NCI-H526 (cell line): ENCODE measurements at regions not wholly inside any gene's neighbourhood (a gene's known extent, or its start where the extent isn't known, plus 50 kb on each side); places are given as distances from the start of the nearest gene placed in this dataset.
"Not testable (repeated sequence)": the region's sequence is repeated elsewhere in the genome, so short reads cannot be mapped to it uniquely, and the experiment has no call there.

Source experiments
- DNase-seq, 2 experiments: peaks; one replicate each; lab custom pipeline; 2025; lab: John Stamatoyannopoulos, UW

- no peak for DNase-seq
Measured at GRCh38 chr4:28482580-28483270, 1622.1 kb downstream of the STIM2 start.

DNA sequence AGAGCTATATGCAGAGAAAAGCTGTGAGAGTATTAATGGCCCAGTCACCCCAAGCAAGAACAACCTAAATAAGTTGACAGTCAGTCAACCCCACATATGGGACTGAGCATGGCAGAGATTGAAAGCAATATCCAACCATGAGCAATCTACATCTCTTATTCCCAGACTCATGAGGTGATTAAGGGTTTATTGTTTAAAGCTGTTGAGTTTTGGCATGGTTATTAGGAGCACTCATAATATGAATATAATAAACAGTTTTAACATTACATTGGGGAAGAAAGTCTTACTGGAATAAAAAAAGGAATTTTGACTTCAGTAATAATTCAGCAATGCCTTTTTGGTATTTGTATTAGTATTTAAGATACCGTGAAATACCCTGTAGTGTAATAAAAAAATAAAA lies 1627.4 kb downstream of the STIM2 start:
- no peak for DNase-seq

- DNase-seq: no peak
Measured at GRCh38 chr4:28490669-28491068, 1630.0 kb downstream of the STIM2 start.

- DNase-seq: no peak
Measured at GRCh38 chr4:28505064-28505463, 1644.4 kb downstream of the STIM2 start.

DNA sequence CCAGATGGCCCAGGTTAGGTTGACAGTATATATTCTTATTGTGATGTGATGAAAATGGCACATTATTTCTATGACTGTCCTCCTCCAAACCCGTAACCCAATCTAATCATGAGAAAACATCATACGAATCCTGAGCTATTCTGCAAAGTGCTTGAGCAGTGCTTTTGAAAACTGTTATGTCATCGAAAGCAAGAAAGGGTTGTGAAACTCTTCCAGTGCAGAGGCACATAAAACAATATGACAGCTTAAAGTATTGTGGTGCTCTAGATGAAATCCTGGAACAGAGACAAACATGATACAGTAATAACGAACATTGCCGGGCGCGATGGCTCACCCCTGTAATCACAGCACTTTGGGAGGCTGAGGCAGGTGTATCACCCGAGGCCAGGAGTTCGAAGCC lies 1648.0 kb downstream of the STIM2 start:
- no peak for DNase-seq

DNA sequence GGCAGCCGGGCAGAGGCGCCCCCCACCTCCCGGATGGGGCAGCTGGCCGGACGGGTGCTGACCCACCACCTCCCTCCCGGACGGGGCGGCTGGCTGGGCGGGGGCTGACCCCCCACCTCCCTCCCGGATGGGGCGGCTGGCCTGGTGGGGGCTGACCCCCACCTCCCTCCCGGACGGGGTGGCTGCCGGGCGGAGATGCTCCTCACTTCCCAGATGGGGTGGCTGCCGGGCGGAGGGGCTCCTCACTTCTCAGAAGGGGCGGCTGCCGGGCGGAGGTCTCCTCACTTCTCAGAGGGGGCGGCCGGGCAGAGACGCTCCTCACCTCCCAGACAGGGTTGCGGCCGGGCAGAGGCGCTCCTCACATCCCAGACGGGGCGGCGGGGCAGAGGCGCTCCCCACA lies 1654.1 kb downstream of the STIM2 start:
- DNase-seq: not testable (repeated sequence)

- DNase-seq: no peak
Measured at GRCh38 chr4:28518561-28519165, 1658.0 kb downstream of the STIM2 start.

GRCh38 chr4:28523681-28524190 lies 1663.1 kb downstream of the STIM2 start:
- no peak for DNase-seq

DNA sequence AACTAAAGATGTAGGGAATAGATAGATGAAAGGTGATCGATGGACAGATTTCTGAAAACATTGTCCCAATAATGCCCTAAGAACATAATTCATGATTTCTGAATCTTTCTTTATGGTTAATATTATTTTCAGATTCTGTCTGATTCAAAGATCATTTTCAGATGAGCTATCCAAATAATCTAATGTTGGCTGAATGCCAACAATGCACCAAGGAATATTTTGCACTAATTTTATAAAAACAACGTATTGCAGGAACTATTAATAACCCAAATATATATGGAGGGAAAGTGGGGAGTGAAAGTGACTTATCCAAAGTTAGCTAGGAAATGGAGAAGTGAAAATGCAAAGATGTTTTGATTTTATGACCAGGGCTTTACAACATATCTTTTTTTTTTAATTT lies 1675.5 kb downstream of the STIM2 start:
- DNase-seq: no peak

GRCh38 chr4:28545986-28546385 lies 1685.3 kb downstream of the STIM2 start:
- no peak for DNase-seq

DNA sequence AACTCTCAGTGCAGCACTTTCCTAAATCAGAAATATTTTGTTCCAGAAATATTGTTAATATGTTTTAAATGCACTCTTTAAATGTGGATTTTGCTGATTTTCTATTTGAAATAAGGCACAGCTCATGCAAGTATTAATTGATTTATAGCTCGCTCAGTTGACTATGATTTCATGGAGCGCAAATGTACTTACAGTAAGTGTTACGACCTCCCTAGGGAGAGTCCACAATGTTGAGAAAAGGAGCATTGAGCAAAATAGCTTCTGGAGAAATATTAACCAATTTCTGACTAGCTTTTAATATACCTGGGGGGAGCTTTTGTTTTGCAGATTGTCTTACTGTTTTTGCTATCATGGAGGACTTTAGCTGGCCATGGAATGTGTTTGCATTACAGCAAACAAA lies 1687.5 kb downstream of the STIM2 start:
- DNase-seq: no peak

DNA sequence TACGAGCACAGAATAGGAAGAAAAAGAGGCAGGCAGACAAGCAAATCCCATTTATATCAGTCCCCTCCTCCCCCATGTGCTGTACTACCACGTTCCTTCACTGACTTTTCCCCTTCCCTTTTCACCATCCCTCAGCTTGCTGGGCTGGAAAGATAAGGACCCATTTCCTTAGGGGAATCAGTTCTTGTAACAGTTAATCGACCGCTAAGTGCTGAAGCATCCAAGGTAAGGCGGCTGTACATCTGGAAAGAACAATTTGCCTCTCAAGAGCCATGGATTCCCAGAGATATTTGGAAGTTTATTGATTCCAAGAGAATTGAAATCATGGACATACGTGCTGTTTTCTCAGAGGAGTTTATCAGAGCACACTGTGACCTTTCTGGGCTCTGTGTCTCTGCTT lies 1688.0 kb downstream of the STIM2 start:
- no peak for DNase-seq

DNA sequence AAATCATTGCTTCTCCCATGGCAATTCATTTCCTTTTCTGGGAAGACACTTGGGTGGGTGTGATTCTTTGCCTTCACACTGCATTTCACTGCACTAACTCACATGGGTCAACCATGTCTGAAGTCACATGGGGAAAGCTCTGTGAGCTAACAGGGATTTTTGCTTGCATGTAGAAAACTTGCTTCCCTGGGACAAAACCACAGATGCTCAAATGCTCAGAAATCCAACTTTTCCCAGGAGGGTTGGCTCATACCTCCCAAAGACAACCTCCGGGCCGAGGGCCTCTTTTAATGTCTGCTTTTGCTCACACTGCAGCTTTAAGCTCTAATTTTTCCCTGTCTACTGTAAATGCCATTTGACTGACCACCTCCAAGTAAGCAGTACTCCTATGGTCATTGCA lies 1695.2 kb downstream of the STIM2 start:
- DNase-seq: no peak

DNA sequence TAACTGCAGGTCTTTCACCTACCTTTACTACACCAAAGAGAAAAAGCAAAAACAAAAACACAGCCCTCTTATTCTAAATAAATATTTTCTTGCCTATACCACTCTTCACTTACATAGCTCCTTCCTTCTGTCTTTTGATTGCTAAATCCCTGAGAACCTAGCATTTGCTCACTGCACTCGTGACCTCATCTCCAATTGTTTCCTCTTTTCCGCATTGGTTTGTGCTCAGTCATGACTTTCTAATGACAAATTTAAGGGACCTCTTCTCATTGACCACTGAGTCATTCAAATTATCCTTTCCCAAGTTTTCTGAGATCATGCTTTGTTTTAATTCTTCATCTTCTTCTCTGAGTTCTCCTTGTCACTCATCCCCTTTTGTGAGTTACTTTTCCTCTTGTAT lies 1697.1 kb downstream of the STIM2 start:
- no peak for DNase-seq

DNA sequence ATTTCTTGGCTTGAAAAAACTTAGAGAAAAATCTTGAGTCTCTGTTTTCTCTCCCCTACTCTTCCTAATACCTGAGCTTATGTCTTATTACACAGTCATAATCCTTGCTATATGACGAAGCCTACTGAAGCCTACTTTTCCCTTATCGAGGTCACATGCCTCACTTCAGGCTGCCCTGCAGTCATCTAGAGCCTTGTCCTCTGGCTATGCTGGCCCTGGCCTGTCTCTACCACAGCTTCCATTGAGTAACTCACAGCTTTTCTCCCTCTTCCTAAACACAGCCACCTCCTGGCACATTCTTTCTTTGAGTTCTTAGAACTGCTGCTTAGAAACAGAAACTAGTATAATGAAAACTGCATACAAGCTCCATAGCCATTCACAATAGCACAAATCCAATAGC lies 1698.3 kb downstream of the STIM2 start:
- DNase-seq: no peak

DNA sequence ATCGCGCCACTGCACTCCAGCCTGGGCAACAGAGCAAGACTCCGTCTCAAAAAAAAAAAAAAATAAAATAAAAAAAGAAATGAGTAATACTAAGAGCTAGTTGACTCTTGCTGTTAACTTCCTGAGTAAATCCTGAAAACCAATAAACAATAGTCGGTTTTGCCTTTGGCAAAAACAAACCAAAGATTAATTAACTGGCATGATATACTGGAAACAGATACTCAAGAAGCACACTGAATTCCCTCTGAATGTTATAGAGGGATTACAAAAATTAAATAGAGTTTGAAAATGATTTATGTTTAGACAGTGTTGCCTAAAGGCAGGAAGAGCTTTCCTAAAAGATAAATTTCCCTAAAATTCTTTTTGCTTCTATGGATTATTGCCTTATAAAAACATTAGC lies 1702.3 kb downstream of the STIM2 start:
- no peak for DNase-seq

GRCh38 chr4:28565396-28565795 lies 1704.8 kb downstream of the STIM2 start:
- DNase-seq: no peak

DNA sequence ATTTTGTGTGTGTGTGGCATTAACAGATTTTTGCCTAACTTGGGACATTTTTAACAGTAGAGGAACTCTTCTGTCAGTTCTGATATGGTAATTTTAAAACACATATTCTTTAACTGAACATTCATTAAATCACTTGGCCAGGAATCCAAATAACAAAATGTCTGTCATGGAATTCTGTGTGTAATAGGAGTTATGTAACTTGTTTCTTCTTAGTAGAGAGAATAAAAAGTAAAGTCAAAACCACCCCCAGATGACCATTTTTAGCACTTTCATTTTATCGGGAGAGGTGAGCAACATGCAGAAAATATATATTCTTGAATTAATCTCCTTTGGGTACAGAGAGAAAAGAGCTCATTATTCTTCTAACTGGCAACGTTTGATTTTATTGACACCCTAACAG lies 1740.3 kb downstream of the STIM2 start:
- no peak for DNase-seq

- DNase-seq: no peak
Measured at GRCh38 chr4:28621591-28621990, 1761.0 kb downstream of the STIM2 start.

GRCh38 chr4:28636971-28637370 lies 1776.3 kb downstream of the STIM2 start:
- DNase-seq: no peak

- no peak for DNase-seq
Measured at GRCh38 chr4:28639747-28640146, 1779.1 kb downstream of the STIM2 start.

DNA sequence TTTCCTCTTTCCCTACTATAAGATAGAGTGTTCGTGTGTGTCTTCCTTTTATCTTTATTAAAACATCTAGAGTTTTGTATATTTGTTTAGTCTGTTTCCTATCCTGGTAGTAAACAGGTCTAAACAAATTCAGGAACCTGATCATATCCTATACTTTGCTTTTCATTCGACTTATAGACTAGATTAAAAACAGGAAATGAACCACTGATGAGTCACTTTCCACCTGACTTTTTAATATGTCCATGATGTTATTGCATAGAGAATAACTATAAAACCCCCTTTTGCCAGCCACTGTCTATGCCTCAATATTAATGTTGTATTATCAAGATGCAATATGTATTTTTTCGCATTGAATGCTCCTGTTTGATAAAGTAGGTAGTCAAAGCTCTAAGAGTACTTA lies 1794.0 kb downstream of the STIM2 start:
- DNase-seq: no peak

DNA sequence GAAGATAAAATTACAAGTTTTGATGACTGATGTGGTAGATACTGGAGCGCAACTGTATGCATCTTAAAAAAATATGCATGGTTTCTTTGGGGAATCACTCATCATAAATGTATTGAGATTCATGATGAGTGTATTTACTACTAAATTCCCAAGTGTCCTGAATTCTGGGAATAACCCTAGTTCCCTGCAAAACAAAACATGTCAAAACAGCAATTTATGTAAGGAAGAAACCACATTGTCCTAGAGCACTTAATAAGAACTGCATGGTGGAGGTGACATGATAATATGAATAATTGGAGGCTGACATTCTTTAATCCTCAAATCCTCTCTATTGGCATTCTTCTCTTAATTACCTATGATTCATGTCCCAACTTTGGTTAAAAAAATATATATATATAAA lies 1804.7 kb downstream of the STIM2 start:
- DNase-seq: no peak

DNA sequence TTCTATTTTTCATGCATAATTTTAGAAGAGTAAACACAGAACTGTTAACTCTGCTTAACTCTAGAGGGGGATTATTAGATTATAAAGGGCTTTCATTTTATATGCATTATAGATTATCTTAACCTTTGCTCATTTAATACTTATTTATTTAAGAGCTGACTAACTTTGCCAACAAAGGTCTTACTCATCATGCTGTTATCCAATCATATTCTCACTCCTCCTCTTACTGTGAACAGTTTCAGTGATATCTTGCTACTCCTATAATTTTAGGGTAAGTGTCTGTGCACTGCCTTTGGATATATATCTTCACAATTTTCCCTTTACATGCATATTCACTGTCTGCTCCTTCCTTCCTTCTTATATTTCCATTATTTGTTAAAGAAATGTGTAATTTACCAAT lies 1814.9 kb downstream of the STIM2 start:
- no peak for DNase-seq
